ENCODE measurements at regions not wholly inside any gene's neighbourhood (a gene's known extent, or its start where the extent isn't known, plus 50 kb on each side); places are given as distances from the start of the nearest gene placed in this dataset.

DNA sequence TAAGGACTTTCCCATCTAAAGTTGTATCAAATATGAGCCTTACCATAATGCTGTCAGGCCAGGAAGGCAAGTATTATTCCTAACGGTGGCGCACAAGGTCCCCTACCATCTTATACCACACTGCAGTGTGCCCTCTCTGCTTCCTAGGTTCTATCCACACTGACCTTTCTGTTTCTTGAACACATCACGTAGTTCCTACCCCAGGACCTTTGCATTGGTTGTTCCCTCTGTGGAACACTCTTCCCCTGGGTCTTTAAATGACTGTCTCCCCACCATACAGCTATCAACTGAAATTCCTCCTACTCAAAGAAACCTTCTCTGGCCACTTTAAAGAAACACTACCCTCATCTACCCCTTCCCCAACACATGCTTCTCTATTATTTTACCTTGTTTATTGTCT, 104.5 kb upstream of the SPACA1 start:
- H3K9ac ChIP-seq (ENCODE audit: low read length in 3 of 3), result no peak overlapping the region
- TF ChIP-seq, protein P1, sequence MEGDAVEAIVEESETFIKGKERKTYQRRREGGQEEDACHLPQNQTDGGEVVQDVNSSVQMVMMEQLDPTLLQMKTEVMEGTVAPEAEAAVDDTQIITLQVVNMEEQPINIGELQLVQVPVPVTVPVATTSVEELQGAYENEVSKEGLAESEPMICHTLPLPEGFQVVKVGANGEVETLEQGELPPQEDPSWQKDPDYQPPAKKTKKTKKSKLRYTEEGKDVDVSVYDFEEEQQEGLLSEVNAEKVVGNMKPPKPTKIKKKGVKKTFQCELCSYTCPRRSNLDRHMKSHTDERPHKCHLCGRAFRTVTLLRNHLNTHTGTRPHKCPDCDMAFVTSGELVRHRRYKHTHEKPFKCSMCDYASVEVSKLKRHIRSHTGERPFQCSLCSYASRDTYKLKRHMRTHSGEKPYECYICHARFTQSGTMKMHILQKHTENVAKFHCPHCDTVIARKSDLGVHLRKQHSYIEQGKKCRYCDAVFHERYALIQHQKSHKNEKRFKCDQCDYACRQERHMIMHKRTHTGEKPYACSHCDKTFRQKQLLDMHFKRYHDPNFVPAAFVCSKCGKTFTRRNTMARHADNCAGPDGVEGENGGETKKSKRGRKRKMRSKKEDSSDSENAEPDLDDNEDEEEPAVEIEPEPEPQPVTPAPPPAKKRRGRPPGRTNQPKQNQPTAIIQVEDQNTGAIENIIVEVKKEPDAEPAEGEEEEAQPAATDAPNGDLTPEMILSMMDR (IDR thresholded peaks at IDR 0.05; ENCODE audit: borderline replicate concordance, extremely low read depth, insufficient read depth), result no peak
- intact Hi-C loops (cut with DNase I), result no loop called here
- H3K4me3 ChIP-seq (ENCODE audit: low read length in 3 of 3), result no peak overlapping the region
- FAIRE-seq (no peak), DNase-seq (no peak)
- H3K27me3 ChIP-seq (ENCODE audit: control insufficient read depth, insufficient read depth, low read length), result no peaks in the 10 kb centered on the region
- H3K4me1 ChIP-seq (ENCODE audit: control insufficient read depth in 2 of 3, insufficient read depth in 2 of 3, low read depth in 1 of 3, low read length in 3 of 3), result no peaks in the 10 kb centered on the region
- no peaks in the 10 kb centered on the region for H3K36me3 ChIP-seq (ENCODE audit: control insufficient read depth in 2 of 3, insufficient read depth in 3 of 3, low read length in 3 of 3)
- H3K27ac ChIP-seq (ENCODE audit: low read depth in 2 of 2, low read length in 2 of 2), result no peak overlapping the region
- H3K9me3 ChIP-seq (ENCODE audit: control insufficient read depth in 2 of 3, insufficient read depth in 1 of 3, low read length in 3 of 3), result no peaks in the 10 kb centered on the region

DNA sequence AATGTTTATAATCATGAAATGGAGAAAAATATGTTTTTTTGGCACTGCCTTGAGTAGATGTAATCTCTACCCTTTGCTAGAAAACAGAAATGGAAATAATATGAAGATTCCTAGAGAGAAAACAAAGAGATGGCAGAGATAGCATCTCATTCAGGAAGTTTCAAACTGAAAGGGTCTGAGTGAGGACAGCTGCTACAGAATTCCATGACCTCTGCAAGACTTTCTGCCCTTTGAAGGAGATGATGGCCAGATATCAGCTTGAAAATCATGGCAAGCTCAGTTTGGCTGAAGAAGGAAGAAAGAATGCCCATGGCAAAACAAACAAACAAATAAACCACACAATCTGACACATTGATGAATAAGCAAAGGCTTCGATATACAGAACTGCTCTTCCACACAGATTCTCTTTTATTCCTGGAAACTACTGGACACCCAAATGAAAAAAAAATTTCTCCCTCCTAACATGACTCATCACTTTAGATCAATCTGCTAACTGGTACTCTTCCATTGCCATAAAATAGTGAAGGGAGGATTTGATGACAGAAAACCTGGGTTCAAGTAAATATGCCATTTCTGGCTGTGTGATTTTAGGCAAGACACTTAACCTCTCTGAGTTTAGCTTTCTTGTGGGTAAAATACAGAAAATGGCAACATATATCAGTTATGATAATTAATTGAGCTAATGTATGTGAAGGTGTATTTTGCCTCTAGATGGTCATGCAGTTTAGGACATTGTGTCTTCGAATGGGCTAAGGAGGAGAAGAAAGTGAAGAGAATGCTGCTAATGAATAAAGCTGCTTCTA, 105.9 kb upstream of the SPACA1 start:
- Histone ChIP-seq H3K4me1 (ENCODE audit: control insufficient read depth in 2 of 3, insufficient read depth in 2 of 3, low read depth in 1 of 3, low read length in 3 of 3) (no peaks in the 10 kb centered on the region), H3K27me3 (ENCODE audit: control insufficient read depth, insufficient read depth, low read length) (no peaks in the 10 kb centered on the region), H3K4me3 (ENCODE audit: low read length in 3 of 3) (no peak overlapping the region), H3K27ac (ENCODE audit: low read depth in 2 of 2, low read length in 2 of 2) (no peak overlapping the region), H3K9ac (ENCODE audit: low read length in 3 of 3) (no peak overlapping the region), H3K9me3 (ENCODE audit: control insufficient read depth in 2 of 3, insufficient read depth in 1 of 3, low read length in 3 of 3) (no peaks in the 10 kb centered on the region), H3K36me3 (ENCODE audit: control insufficient read depth in 2 of 3, insufficient read depth in 3 of 3, low read length in 3 of 3) (no peaks in the 10 kb centered on the region)
- FAIRE-seq (no peak), DNase-seq (no peak)
- TF ChIP-seq, protein P1 (IDR thresholded peaks at IDR 0.05; ENCODE audit: borderline replicate concordance, extremely low read depth, insufficient read depth), result no peak
- intact Hi-C loops (cut with DNase I), result no loop called here

GRCh38 chr6:87939776-87940175, 107.9 kb upstream of the SPACA1 start:
- TF ChIP-seq, protein P1 (IDR thresholded peaks at IDR 0.05; ENCODE audit: borderline replicate concordance, extremely low read depth, insufficient read depth), result no peak
- FAIRE-seq (no peak), DNase-seq (no peak)
- Histone ChIP-seq H3K27me3 (ENCODE audit: control insufficient read depth, insufficient read depth, low read length) (no peaks in the 10 kb centered on the region), H3K4me1 (ENCODE audit: control insufficient read depth in 2 of 3, insufficient read depth in 2 of 3, low read depth in 1 of 3, low read length in 3 of 3) (no peaks in the 10 kb centered on the region), H3K9ac (ENCODE audit: low read length in 3 of 3) (no peak overlapping the region), H3K9me3 (ENCODE audit: control insufficient read depth in 2 of 3, insufficient read depth in 1 of 3, low read length in 3 of 3) (no peaks in the 10 kb centered on the region), H3K36me3 (ENCODE audit: control insufficient read depth in 2 of 3, insufficient read depth in 3 of 3, low read length in 3 of 3) (no peaks in the 10 kb centered on the region), H3K27ac (ENCODE audit: low read depth in 2 of 2, low read length in 2 of 2) (no peak overlapping the region), H3K4me3 (ENCODE audit: low read length in 3 of 3) (no peak overlapping the region)
- intact Hi-C loops (cut with DNase I), result no loop called here

Data from kidney (tissue), 13 donors.